Spleen (tissue), 11 donors: ENCODE measurements at regions not wholly inside any gene's neighbourhood (a gene's known extent, or its start where the extent isn't known, plus 50 kb on each side); places are given as distances from the start of the nearest gene placed in this dataset.

ENCODE experiments used
- DNase-seq: peaks from one replicate; pipeline ENCODE4 v3.0.0-alpha.2; 2020
- H3K27ac ChIP-seq, 8 donors: fragments of 200-600 bp; sonication (generic) in 7 of 8; 1 replicate in 4 of 8; 2 replicates in 4 of 8; pipeline versions ENCODE4 v1.5.0 to v1.8.0; 2016 to 2021; ENCODE audit warnings: inconsistent platforms in 4 of 8, mild to moderate bottlenecking in 4 of 8, moderate library complexity in 1 of 8
- H3K27me3 ChIP-seq, 7 donors: fragments of 200-600 bp; sonication (generic) in 6 of 7; replicated peaks in 1 of 7; 1 replicate in 4 of 7; 2 replicates in 3 of 7; pipeline versions ENCODE4 v1.5.0 to v1.8.0; 2016 to 2021; ENCODE audit warnings: inconsistent platforms in 3 of 7, mild to moderate bottlenecking in 1 of 7
- H3K36me3 ChIP-seq, 6 donors: fragments of 200-600 bp; sonication (generic) in 5 of 6; 1 replicate in 4 of 6; 2 replicates in 2 of 6; pipeline versions ENCODE4 v1.5.0 to v1.8.0; 2016 to 2021; ENCODE audit warnings: inconsistent platforms in 2 of 6
- H3K4me1 ChIP-seq, 6 donors: fragments of 200-600 bp; sonication (generic) in 5 of 6; 1 replicate in 3 of 6; 2 replicates in 3 of 6; pipeline versions ENCODE4 v1.5.0 to v1.8.0; 2016 to 2021; ENCODE audit warnings: inconsistent platforms in 3 of 6
- H3K4me3 ChIP-seq, 8 donors: fragments of 200-600 bp; sonication (generic) in 7 of 8; 1 replicate in 4 of 8; 2 replicates in 4 of 8; pipeline versions ENCODE4 v1.5.0 to v1.8.0; 2016 to 2021; ENCODE audit warnings: inconsistent platforms in 4 of 8, mild to moderate bottlenecking in 4 of 8, moderate library complexity in 2 of 8
- H3K9me3 ChIP-seq, 8 donors: fragments of 200-600 bp; sonication (generic) in 7 of 8; 1 replicate in 4 of 8; 2 replicates in 4 of 8; pipeline versions ENCODE4 v1.5.0 to v1.8.0; 2016 to 2021; ENCODE audit warnings: inconsistent platforms in 4 of 8
- POLR2A ChIP-seq, 3 donors: fragments of 450-650 bp; IDR thresholded peaks; one replicate each; pipeline ENCODE4 v1.5.1; 2017; ENCODE audit warnings: antibody characterized with exemption in 3 of 3, mild to moderate bottlenecking in 1 of 3
- POLR2AphosphoS5 ChIP-seq, 3 donors: sonication (generic); formaldehyde crosslinking; IDR thresholded peaks; one replicate each; pipeline ENCODE4 v1.5.1; 2017; ENCODE audit warnings: antibody characterized with exemption in 3 of 3
- WGBS, 5 donors: extraction: QIAGEN DNeasy Blood & Tissue Kit in 3 of 5; methylation state at CpG; one replicate each; pipeline versions ENCODE4 v1.1.5 to v1.1.7; 2013 to 2018; 5-methylcytosine and 5-hydroxymethylcytosine counted together
- intact Hi-C: fragments of 100-400 bp; cut with DNase I; formaldehyde crosslinking; loops from one replicate; pipeline ENCODE4 v1.15.0; 2023; ENCODE audit warnings: low total_unique reads
- TF ChIP-seq, protein P1 (sequence below), 11 experiments: fragments of 200-600 bp in 7 of 11; fragments of 450-650 bp in 4 of 11; sonication (generic) in 4 of 11; IDR thresholded peaks in 8 of 11; conservative IDR thresholded peaks in 3 of 11; 1 replicate in 7 of 11; 2 replicates in 4 of 11; pipeline versions ENCODE4 v1.4.0 to v1.8.0; 2016 to 2021; ENCODE audit warnings: antibody characterized with exemption in 11 of 11, inconsistent platforms in 4 of 11, mild to moderate bottlenecking in 1 of 11
- donor health status: healthy with polysubstance abuse.
- donor health status: DM: no; HTN: no; CAD: no; lungs with moderate emphysema.
- donor health status: DM: no; HTN: no; CAD: no.
- donor health status: Bipolar disorder and iron deficiency.
- donor health status: healthy.
- donor health status: DM: no; HTN: no; CAD: no.
- donor health status: DM: yes; HTN: yes; CAD: no.

DNA sequence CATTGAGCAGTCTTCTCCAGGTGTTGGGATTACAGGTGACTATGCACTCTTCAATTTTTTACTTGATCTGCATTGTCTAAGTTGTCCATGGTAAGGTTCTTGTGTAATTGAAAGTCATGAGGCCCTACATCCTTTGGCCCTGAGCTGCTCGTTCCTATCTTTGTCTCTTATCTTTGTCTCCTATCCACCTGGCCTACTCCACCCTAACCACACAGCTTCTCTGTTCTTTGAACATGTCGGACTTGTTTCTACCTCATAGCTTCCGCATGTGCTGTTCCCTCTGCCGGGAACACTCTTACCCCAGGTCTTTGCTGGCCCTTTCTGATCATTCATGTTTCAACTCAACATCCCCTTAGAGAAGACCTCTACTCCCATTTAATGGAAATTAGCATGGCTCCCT is 194.8 kb upstream of the TBX3 start:
- Histone ChIP-seq H3K4me1 (no peaks in the 10 kb centered on the region), H3K36me3 (no peaks in the 10 kb centered on the region), H3K27me3 (no peaks in the 10 kb centered on the region), H3K27ac (no peak overlapping the region), H3K9me3 (no peaks in the 10 kb centered on the region), H3K4me3 (no peak overlapping the region)
- TF ChIP-seq POLR2A (IDR thresholded peaks at IDR 0.05), result no peak
- TF ChIP-seq POLR2AphosphoS5 (IDR thresholded peaks at IDR 0.05), result no peak
- TF ChIP-seq, protein P1, sequence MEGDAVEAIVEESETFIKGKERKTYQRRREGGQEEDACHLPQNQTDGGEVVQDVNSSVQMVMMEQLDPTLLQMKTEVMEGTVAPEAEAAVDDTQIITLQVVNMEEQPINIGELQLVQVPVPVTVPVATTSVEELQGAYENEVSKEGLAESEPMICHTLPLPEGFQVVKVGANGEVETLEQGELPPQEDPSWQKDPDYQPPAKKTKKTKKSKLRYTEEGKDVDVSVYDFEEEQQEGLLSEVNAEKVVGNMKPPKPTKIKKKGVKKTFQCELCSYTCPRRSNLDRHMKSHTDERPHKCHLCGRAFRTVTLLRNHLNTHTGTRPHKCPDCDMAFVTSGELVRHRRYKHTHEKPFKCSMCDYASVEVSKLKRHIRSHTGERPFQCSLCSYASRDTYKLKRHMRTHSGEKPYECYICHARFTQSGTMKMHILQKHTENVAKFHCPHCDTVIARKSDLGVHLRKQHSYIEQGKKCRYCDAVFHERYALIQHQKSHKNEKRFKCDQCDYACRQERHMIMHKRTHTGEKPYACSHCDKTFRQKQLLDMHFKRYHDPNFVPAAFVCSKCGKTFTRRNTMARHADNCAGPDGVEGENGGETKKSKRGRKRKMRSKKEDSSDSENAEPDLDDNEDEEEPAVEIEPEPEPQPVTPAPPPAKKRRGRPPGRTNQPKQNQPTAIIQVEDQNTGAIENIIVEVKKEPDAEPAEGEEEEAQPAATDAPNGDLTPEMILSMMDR (IDR thresholded peaks at IDR 0.05 in 8 of 11, conservative IDR thresholded peaks at IDR 0.05 in 3 of 11), result no peak
- DNase-seq, result no peak
- intact Hi-C loops, result no loop called here
- 78 to 87% (median 82%) methylated on average over 4 of the region's 4 CpGs for WGBS, 5 donors

DNA sequence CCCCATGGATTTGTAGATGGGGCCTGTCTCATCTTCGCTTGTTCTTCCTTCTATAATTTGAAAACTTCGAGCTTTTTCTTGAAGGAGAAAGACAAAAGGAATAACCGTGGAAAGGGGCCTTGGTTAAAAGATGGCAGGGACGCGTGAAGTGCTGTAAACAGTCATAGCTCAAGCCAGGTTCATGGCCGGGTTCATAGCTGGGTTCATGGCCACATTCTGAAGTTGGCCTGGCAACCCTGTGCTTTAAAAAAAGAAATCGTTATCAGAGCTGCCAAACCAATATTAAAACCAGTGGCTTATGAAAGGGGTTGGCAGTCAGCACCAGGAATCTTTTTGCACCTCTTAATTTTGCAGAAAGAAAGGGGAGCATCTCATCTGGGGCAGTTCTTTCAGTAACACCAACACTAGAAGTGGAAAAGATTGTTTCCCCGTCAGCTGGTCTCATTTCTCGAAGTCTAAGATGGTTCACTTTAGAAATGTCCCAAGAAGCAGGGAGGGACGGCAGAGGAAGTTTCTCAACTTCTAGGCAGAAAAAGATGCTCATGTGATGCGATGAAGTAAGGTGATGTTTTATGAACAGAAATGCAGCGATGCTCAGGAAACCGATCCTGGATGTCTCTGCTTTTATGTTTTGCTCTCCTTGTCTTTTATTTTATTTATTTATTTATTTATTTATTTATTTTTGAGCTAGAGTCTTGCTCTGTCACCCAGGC is 193.1 kb upstream of the TBX3 start:
- Histone ChIP-seq H3K4me3 (no peak overlapping the region), H3K27ac (no peak overlapping the region), H3K36me3 (no peaks in the 10 kb centered on the region), H3K27me3 (no peaks in the 10 kb centered on the region), H3K4me1 (no peaks in the 10 kb centered on the region), H3K9me3 (no peaks in the 10 kb centered on the region)
- intact Hi-C loops, result no loop called here
- 82 to 87% (median 84%) methylated on average over 13 of the region's 13 CpGs for WGBS, 5 donors
- no peak for DNase-seq
- TF ChIP-seq POLR2A (IDR thresholded peaks at IDR 0.05), result no peak
- TF ChIP-seq, protein P1 (IDR thresholded peaks at IDR 0.05 in 8 of 11, conservative IDR thresholded peaks at IDR 0.05 in 3 of 11), result no peak
- no peak for TF ChIP-seq POLR2AphosphoS5 (IDR thresholded peaks at IDR 0.05)

DNA sequence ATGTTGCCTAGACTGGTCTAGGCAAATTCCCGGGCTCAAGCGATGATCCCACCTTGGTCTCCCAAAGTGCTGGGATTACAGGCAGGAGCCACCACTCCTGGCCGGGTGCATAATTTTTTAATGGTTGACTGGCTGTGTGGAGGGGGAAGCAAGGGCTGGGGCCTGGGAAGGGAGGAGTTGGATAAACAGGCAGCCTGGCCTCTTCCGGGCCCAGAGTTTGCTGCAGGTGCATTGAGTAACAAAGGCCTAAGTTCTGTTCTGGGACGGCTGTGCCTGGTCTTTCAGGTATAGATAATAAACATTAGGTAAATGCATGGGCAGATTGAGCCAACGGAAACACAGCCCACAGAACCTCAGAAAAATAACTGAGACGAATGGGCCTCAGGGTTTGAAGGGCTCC is 191.3 kb upstream of the TBX3 start:
- DNase-seq, result no peak
- no peaks in the 10 kb centered on the region for H3K9me3 ChIP-seq
- H3K4me3 ChIP-seq, result no peak overlapping the region
- WGBS, 5 donors, result 72 to 84% (median 74%) methylated on average over 7 of the region's 7 CpGs
- TF ChIP-seq, protein P1 (IDR thresholded peaks at IDR 0.05 in 8 of 11, conservative IDR thresholded peaks at IDR 0.05 in 3 of 11), result no peak
- no peak for TF ChIP-seq POLR2AphosphoS5 (IDR thresholded peaks at IDR 0.05)
- intact Hi-C loops, result no loop called here
- no peaks in the 10 kb centered on the region for H3K27me3 ChIP-seq
- no peaks in the 10 kb centered on the region for H3K4me1 ChIP-seq
- no peak overlapping the region for H3K27ac ChIP-seq
- no peaks in the 10 kb centered on the region for H3K36me3 ChIP-seq

DNA sequence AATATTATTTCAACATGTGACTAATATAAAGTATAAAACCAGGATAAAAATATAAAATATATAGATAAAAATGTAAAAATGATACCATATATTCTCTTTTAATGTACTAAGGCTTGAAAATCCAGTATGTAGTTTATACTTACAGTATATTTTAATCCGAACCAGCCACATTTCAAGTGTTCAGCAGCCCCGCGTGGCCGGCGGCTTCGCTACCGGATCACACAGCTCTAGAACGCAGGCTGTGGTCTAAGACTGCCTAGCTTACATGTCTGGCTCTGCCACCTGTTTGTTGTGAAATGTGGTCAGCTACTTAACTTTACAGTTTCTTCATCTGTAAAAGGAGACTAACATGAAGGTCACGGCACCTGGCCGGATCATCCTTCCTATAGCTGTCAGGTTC is 189.7 kb upstream of the TBX3 start:
- intact Hi-C loops, result no loop called here
- no peaks in the 10 kb centered on the region for H3K4me1 ChIP-seq
- 93 to 97% (median 96%) methylated on average over 10 of the region's 10 CpGs for WGBS, 5 donors
- H3K36me3 ChIP-seq, result no peaks in the 10 kb centered on the region
- H3K27ac ChIP-seq, result no peak overlapping the region
- no peak for DNase-seq
- no peaks in the 10 kb centered on the region for H3K9me3 ChIP-seq
- no peak overlapping the region for H3K4me3 ChIP-seq
- TF ChIP-seq, protein P1 (IDR thresholded peaks at IDR 0.05 in 8 of 11, conservative IDR thresholded peaks at IDR 0.05 in 3 of 11), result no peak
- TF ChIP-seq POLR2AphosphoS5 (IDR thresholded peaks at IDR 0.05), result no peak
- TF ChIP-seq POLR2A (IDR thresholded peaks at IDR 0.05), result no peak
- H3K27me3 ChIP-seq, result no peaks in the 10 kb centered on the region
